ENCODE measurements at regions not wholly inside any gene's neighbourhood (a gene's known extent, or its start where the extent isn't known, plus 50 kb on each side); places are given as distances from the start of the nearest gene placed in this dataset.

- DNase-seq (ENCODE audit: low spot score) = peak; percentile 1
These were observed 154.7 kb upstream of the HS6ST1 start for GRCh38 chr2:128473175-128474035.

DNA sequence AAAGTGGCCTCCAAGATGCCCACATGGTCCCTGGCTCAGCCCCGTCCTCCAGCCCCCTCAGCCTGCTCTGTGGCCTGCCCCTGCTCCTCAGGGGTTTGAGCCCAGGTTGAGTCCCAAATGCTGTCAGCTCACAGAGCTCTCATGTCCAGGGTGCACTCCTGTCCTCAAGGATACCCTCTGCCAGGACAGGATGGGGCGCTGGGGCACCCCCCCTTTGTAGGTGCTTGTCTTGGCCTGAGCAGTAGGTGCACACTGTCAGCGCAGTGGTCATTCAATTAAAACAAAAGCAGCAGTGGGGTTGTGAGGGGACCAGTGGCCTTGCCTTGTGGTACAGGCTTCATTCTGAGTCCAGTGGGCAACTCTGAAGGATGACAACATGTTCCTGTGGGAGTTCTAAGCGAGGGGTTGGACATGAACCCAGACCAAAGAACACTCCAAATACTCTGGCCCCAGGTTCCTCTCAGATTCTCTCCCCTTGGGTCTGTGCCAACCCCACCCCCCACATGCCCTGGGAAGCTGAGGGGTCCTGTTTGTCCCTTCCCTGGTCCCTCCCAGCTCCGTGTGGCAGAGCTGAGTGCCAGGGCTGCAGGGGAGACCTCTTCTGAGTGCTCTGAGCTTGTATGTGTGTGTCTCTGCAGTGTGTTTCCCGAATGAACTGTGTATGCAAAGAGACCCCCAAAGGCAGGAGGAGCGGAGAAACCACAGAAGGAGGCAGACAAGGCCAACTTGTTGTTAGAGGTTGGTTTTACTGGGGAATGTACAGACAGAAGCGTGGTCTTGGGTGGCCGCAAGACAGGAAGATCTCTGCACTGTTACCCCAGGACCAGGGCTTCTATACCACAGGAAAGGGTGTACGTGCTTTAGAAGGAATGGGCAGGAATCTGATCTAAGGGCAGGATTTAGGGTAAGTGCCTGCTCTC is 155.6 kb upstream of the HS6ST1 start:
- no peak for DNase-seq (ENCODE audit: low spot score)

DNA sequence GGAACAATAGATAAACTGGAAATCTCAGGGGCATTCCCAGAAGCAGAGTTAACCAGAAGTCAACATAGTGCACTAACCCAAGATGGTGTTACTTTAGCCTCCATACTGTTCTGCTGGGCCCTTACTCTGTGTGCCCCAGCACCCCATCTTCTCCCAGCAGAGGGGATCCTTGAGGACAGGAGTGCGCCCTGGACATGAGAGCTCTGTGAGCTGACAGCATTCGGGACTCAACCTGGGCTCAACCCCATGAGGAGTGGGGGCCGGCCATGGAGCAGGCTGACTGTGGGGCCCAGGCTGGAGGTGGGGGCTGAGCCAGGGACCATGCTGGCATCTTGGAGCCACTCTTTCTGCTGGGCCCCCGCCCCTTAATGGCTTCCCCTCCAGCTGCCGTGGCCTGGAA is 156.3 kb upstream of the HS6ST1 start:
- no peak for DNase-seq (ENCODE audit: low spot score)

DNA sequence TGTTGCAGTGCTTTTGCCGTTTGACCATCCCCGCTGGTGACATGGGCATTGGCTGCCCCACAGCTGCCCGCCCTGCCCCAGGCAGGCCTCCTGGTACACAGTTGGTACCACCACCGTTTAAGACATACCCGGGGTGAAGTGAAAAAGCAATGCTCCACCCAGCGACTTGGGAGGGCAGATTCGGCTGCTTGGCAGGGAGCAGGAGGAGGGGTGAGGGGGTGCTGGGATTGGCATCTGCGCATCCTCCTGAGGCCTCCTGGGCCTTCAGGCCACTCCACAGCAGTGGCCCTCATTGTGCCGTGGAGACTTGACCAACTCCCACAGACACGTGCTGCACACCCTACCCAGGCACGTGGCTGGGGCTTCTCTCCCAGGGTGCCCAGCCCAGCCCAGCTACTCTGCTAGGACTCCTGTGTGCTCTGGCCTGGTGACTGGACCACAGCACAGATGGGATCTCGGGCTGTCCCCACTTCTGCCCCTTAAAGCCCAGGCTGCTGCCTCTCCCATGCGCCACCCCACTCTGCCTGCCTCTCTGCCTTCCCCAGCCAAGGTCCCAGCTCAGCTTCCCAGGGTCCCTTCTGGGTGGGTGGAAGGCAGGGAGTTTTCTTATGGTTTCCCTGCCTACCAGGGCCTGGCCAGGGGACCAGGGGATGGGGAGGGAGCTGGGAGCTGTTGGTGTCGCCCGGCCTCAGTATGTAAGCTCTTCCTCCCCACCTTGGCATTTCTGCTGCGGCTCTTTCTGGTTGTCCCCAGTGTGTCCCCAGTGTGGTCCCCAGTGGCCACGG is 157.0 kb upstream of the HS6ST1 start:
- DNase-seq (ENCODE audit: low spot score) = no peak

DNA sequence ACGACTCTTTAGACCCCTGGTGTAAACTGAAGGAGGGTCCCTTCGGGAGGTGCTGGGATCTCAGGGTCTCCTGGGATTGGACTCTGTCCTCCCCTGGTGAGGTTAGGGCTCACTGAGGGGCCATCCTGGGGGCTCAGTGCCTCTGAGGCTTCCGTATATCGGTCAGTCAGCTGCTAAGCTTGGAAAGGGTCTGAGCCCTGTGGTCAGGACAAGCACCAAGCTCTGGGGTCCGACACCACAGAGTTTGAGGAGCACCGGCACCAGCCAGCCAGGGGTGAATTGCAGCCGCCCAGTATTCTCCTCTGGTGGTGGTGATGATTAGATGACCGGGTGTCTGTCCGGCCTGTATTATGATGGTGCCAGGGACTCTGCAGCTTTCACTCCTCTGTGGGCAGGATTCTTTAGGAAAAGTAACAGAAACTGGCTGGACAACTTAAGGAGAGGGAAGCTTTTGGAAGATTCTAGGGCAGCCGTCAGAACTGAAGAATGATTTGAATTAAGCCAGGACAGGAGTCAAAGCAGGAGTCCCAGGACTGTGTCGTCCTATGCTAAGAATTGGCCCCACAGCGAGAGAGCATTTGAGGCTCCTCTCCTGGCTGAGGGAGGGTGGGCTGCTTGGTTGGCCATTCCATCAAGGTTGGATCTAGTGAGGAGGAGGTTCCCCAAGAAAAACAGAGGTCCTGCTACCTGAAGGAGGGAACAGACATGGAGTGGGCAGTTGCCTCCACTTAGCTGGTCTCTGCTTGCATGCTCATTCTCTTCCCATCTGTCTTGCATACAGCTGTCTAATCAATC is 158.6 kb upstream of the HS6ST1 start:
- DNase-seq (ENCODE audit: low spot score) = no peak

DNA sequence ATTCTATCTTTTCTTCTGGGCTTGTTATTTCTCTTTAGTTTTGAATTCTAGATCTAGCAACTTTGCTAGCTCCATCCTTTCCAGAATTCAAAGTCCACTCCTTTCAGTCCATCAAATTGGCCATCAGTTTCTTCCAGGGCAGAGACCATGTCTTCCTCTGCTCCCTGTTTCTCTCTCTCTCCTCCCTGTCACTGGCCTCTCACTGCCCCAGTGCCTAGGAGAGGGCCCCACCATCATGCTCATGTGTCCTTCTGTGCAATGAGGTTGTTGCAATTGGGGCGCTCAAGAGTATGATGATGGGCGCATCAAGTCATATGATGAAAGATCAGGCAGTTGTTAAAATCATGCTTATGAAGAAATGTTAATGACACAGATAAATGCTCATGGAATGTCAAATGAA is 159.2 kb upstream of the HS6ST1 start:
- no peak for DNase-seq (ENCODE audit: low spot score)

- peak; percentile 3 for DNase-seq (ENCODE audit: low spot score)
These were observed 167.3 kb upstream of the HS6ST1 start for GRCh38 chr2:128485761-128486639.

DNA sequence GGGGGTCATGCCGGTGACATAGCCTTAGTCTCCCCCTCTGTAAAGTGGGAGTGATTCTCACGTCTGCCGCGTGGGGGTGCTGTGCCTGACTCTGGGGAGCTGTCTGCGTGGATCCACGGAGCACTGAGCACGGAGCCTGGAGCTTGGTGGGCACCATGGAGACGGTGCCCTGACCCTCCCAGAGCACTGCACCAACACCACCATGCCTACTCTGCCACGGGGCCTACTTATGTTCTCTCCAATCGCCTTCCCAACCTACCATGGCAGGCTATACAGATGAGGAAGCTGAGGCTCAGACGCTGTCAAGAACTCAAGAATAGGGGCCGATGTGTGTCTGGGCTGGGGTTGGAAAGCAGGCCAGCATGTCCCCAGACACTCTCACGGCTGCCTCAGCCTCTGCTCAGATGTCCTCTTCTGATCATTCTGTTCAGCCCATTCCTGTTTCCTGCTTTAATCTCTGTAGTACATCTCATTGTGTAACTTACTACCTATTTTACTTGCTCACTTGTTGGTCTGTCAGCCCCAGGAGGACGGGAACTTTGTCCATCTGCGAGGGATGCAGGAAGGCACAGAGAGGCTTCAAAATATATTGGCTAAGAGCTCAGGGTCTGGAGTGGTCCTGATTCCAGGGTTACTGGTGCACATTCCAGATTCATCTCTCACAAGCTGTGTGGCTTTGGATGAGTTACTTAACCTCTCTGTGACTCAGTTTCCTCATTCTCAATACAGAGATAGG is 168.1 kb upstream of the HS6ST1 start:
- no peak for DNase-seq (ENCODE audit: low spot score)

DNA sequence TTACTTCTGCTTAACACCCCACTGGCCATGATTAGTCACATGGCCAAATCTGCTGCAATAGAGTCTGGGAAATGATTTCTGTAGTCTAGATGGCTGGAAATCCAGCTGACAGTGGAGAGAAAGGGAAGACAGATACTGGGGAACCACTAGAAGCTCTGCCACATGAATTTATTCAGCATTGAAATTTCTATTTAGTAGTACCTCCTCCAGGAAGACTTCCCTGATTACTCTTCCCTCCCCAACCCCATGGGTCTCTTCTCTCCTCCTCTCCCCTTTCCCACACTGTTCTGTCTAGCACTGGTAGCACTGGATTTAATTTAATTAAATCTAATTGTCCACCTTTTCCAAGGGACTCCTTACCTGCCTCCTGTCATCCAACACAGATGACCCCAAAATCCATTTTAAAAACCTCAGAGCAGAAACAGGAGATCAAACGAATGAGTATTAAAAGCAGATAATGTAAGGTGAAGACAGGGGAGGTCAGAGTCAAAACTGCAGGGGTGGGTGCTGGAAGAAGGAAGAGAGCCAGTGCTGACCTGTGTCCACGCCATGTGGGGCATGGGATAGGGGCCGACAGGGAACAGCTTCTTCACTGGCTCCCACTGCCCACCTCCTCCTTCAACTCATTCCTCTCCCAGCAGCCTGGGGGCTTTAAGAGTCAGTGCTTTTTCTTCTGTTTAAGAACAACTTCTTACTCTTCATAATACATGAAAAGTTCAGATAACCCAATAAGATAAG is 169.2 kb upstream of the HS6ST1 start:
- no peak for DNase-seq (ENCODE audit: low spot score)

- no peak for DNase-seq (ENCODE audit: low spot score)
These were observed 169.8 kb upstream of the HS6ST1 start for GRCh38 chr2:128488434-128488833.

DNA sequence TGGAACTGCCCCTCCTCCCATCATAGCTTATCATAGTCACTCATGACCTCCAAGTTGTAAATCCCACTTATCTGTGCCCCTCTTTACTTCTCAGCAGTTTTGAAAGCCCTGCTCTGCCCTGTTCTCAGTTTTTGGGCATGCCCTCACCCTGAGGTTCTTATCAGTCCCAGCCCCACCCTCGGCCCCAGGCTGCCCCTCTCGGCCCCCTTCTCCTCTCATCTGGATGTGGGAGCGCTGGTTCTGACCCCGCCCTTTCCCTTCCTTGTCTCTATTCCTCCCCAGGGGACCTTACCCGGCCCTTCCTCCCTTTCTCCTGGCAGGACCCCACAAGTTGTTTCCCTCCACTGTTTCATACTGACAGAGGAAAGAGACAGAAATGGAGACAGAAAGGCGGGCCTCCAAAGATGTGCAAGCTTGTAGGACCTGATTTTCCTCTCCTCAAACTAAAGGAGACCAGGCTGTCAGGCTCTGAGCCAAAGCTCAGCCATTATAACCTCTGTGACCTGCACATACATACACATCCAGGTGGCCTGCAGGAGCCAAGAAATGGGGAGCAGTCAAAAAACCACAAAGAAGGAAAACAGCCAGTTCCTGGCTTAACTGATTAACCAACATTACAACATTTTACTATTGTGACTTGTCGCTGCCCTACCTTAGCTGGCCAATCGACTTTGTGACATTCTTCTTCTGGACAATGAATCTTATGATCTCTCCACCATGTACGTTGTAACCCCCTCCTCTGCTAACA is 171.0 kb upstream of the HS6ST1 start:
- DNase-seq (ENCODE audit: low spot score) = no peak

DNA sequence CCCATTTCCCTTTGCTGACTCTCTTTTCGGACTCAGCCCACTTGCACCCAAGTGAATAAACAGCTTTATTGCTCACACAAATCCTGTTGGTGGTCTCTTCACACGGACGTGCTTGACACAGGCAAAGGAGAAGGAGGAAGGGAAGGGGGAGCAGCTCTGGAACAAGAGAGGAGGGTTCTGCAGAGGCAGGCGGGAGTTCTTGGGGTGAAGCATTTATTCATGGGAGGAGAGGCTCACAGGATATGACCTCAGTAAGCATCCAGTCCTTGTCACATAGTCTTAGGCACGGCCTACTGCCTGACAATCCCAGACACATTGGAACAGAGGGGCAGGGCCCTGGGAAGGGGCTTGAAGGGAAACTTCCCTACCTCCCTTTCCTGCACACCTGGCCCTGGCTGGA is 171.7 kb upstream of the HS6ST1 start:
- no peak for DNase-seq (ENCODE audit: low spot score)

DNA sequence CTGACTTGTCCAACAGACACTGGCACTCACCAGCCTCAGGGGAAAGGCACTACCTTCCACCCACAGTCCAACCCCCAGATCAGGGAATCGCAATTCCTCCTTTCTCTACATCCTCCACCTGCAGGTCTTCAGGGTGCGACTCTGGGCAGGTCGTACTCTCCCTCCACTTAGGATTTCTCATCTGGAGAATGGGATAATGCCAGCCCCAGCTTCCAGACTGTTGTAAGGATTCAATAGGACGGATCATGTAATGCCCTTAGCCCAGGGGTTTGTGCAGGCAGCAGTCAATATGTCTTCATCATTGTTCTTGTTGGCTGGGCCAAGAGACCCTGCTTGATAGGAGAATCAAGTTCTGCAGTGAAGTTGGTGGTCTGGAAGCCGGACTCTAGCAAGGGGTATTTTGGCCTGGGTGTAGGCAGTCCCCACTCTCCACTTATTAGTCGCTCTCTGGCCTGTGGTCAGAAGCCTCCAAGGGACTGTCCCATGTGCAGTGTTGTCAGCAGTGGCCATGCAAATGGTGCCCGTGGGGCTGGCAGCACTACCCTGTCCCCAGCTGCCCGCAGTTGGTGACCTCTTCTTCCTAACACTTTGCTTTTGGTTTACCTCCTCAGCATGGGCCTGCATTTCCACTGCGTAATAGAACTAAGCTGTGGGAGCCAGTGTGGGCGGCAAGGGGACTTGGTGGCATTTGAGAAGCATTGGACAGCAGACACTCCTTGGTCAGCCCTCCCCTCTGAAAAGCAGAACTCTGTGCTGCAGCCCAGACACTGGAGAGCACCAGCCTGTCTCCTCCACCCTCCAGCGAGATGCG is 172.4 kb upstream of the HS6ST1 start:
- DNase-seq (ENCODE audit: low spot score) = no peak

DNA sequence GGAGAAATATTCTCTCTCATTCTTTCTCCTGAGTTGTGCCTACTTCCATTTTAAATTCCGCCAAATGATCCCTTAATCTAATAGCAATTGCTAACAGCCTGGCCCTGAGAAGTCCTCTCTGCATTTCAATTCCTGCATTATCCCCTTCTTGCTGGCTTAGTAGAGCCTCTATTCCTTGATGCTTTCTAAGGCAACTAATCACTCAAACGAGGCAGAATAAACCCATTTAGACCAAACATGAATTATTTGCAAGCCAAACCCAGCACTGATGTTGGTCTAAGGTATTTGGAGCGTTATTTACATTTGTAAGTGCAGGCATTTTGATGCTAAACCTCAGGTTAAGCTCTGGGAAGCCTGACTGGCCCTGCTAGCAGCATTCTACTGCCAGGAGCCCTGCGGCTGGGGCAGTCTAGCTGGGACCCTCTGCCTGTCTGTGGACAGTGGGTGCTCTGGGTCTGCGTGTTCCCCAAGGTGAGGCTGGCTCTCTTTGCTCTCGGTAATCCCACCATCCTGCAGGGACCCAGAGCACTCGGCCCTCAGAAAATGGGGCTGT is 173.1 kb upstream of the HS6ST1 start:
- no peak for DNase-seq (ENCODE audit: low spot score)

DNA sequence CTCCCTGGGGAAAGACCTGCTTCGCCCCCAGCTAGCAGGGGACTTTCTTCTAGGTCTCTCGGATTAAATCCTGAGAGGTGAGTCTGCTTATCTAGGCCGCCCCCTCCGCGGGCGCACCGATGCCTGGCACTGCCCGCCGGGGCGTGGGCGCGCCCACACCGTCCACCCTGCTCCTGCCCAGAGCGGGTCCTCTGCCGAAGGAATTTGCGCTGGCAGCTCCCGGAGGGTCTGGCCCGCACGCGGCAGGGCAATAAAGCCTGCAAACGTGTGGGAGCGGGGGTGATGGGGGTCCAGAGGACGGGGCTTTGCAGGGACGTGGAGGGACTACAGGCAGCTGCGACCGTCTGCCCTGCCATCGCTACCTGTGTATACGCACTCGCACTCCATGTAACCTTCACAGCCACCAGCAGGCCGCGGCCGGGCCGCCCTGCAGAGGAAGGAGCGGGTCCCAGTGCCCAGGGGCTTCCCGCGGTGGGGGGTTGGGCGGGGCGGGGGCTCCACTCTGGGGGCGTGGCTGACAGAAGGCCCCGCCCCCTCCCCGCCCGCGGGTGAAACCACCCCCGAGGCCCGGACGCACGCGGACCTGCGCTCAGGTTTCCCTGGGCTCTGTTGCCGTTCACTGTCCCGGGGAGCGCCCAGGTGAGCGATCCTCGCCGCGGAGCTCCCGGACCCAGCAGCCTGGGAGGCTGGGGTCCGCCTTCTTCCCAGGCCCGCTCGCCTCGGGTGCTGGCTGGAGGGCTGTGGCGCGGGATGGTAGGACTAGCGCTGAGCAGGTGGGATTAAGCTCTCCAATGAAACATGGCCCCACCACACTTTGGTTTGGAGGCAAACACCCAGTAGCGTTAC is 174.5 kb upstream of the HS6ST1 start:
- DNase-seq (ENCODE audit: low spot score) = no peak

GRCh38 chr2:128493880-128494279 is 175.2 kb upstream of the HS6ST1 start:
- DNase-seq (ENCODE audit: low spot score) = no peak
